H1 (cell line): ENCODE measurements at regions not wholly inside any gene's neighbourhood (a gene's known extent, or its start where the extent isn't known, plus 50 kb on each side); places are given as distances from the start of the nearest gene placed in this dataset.

Experiments used
- BACH1 ChIP-seq: IDR thresholded peaks from 2 replicates; pipeline ENCODE4 v1.6.1; 2012; ENCODE audit warnings: low read length, improper control_type of control experiment
- CHD7 ChIP-seq: fragments of 300-600 bp; sonication (generic); IDR thresholded peaks from 2 replicates; pipeline ENCODE4 v1.7.1; 2012; ENCODE audit warnings: low read length, moderate library complexity, mild to moderate bottlenecking, inconsistent platforms; ENCODE audit not compliant: insufficient replicate concordance
- KDM1A ChIP-seq: fragments of 200-600, 300-600 bp; sonication (generic); IDR thresholded peaks from 2 replicates; pipeline ENCODE4 v1.7.1; 2016; ENCODE audit warnings: mild to moderate bottlenecking, low read length, borderline replicate concordance
- NANOG ChIP-seq: IDR thresholded peaks from 2 replicates; pipeline ENCODE4 v1.6.1; 2011; ENCODE audit warnings: low read length, low read depth, mild to moderate bottlenecking, inconsistent platforms; ENCODE audit not compliant: insufficient read depth, poor library complexity, severe bottlenecking
- POLR2AphosphoS5 ChIP-seq: IDR thresholded peaks from 2 replicates; pipeline ENCODE4 v1.6.1; 2011; ENCODE audit warnings: low read depth, low read length
- SAP30 ChIP-seq: fragments of 300-600 bp; sonication (generic); IDR thresholded peaks from 2 replicates; pipeline ENCODE4 v1.7.1; 2012; ENCODE audit warnings: low read length, moderate library complexity, mild to moderate bottlenecking, inconsistent platforms; ENCODE audit not compliant: insufficient read depth, insufficient replicate concordance
- SIN3A ChIP-seq, 2 experiments: IDR thresholded peaks in 1 of 2; conservative IDR thresholded peaks in 1 of 2; 2 replicates each; pipeline ENCODE4 v1.6.1; 2011 to 2012; ENCODE audit warnings: low read length in 2 of 2, improper control_type of control experiment in 1 of 2, low read depth in 1 of 2, mild to moderate bottlenecking in 1 of 2
- SIRT6 ChIP-seq: IDR thresholded peaks from one replicate; pipeline ENCODE4 v1.7.1; 2012; ENCODE audit warnings: low read length, inconsistent platforms
- SRF ChIP-seq: IDR thresholded peaks from 2 replicates; pipeline ENCODE4 v1.6.1; 2011; ENCODE audit warnings: mild to moderate bottlenecking, low read depth, low read length, moderate library complexity

GRCh38 chr2:17282245-17282644 is 236.0 kb downstream of the RAD51AP2 start (continued):
- no peak for TF ChIP-seq CHD7
- TF ChIP-seq NANOG: no peak
- TF ChIP-seq POLR2AphosphoS5: no peak
- no peak for TF ChIP-seq BACH1
- no peak for TF ChIP-seq SIRT6
- no peak for TF ChIP-seq SIN3A (conservative IDR thresholded peaks at IDR 0.05 in 1 of 2, IDR thresholded peaks at IDR 0.05 in 1 of 2; ENCODE audit: low read depth in 1 of 2, low read length in 2 of 2)
- TF ChIP-seq SRF: no peak
- no peak for TF ChIP-seq KDM1A
- no peak for TF ChIP-seq SAP30
